GM12892 (cell line): ENCODE measurements at regions not wholly inside any gene's neighbourhood (a gene's known extent, or its start where the extent isn't known, plus 50 kb on each side); places are given as distances from the start of the nearest gene placed in this dataset.

Experiments used
- POLR2A ChIP-seq: IDR thresholded peaks from 2 replicates; pipeline ENCODE4 v1.6.1; 2011; ENCODE audit warnings: low read depth, low read length, control low read depth
- TAF1 ChIP-seq: IDR thresholded peaks from 2 replicates; pipeline ENCODE4 v1.6.1; 2011; ENCODE audit warnings: low read depth, mild to moderate bottlenecking, control low read depth, low read length, borderline replicate concordance

GRCh38 chr15:59946084-59946483 is 58.0 kb upstream of the FOXB1 start:
- TF ChIP-seq POLR2A (no peak), TAF1 (no peak)
